H1 (cell line): ENCODE measurements at regions not wholly inside any gene's neighbourhood (a gene's known extent, or its start where the extent isn't known, plus 50 kb on each side); places are given as distances from the start of the nearest gene placed in this dataset.

ENCODE experiments used
- ATF3 ChIP-seq: IDR thresholded peaks from 2 replicates; pipeline ENCODE4 v1.6.1; 2011; ENCODE audit warnings: low read depth, mild to moderate bottlenecking, low read length; ENCODE audit not compliant: insufficient read depth
- CTCF ChIP-seq, 3 experiments: IDR thresholded peaks; 1 replicate in 2 of 3; 2 replicates in 1 of 3; pipeline versions ENCODE4 v1.5.1 to v1.6.1; 2011; ENCODE audit warnings: low read length in 3 of 3, mild to moderate bottlenecking in 3 of 3, inconsistent platforms in 2 of 3, low read depth in 1 of 3, moderate library complexity in 1 of 3; ENCODE audit not compliant: insufficient read depth in 1 of 3; ENCODE audit errors: control extremely low read depth in 1 of 3
- EZH2 ChIP-seq: fragments of 200-600 bp; sonication (generic); IDR thresholded peaks from 2 replicates; pipeline ENCODE4 v1.7.1; 2012; ENCODE audit warnings: low read depth, mild to moderate bottlenecking, moderate library complexity, low read length, inconsistent platforms; ENCODE audit not compliant: severe bottlenecking
- KDM5A ChIP-seq: fragments of 200-600 bp; IDR thresholded peaks from 2 replicates; pipeline ENCODE4 v1.7.1; 2012; ENCODE audit warnings: mild to moderate bottlenecking, low read length, inconsistent platforms, mixed read lengths
- MAFK ChIP-seq: IDR thresholded peaks from 2 replicates; pipeline ENCODE4 v1.6.1; 2012; ENCODE audit warnings: low read depth, mild to moderate bottlenecking, improper control_type of control experiment, low read length
- SAP30 ChIP-seq: fragments of 300-600 bp; sonication (generic); IDR thresholded peaks from 2 replicates; pipeline ENCODE4 v1.7.1; 2012; ENCODE audit warnings: low read length, moderate library complexity, mild to moderate bottlenecking, inconsistent platforms; ENCODE audit not compliant: insufficient read depth, insufficient replicate concordance
- SRF ChIP-seq: IDR thresholded peaks from 2 replicates; pipeline ENCODE4 v1.6.1; 2011; ENCODE audit warnings: mild to moderate bottlenecking, low read depth, low read length, moderate library complexity

- TF ChIP-seq CTCF (IDR thresholded peaks at IDR 0.05; ENCODE audit: control extremely low read depth in 1 of 3, insufficient read depth in 1 of 3, low read depth in 1 of 3, low read length in 3 of 3) (no peak), ATF3 (no peak), MAFK (no peak), KDM5A (no peak), SRF (no peak), EZH2 (no peak), SAP30 (no peak)
These were observed 86.2 kb upstream of the PRL start (continued) for GRCh38 chr6:22383016-22383415.
